Muscle of leg (tissue), 3 donors: ENCODE measurements at regions not wholly inside any gene's neighbourhood (a gene's known extent, or its start where the extent isn't known, plus 50 kb on each side); places are given as distances from the start of the nearest gene placed in this dataset.
"Not testable (repeated sequence)": the region's sequence is repeated elsewhere in the genome, so short reads cannot be mapped to it uniquely, and the experiment has no call there.

Source experiments
- DNase-seq: peaks from one replicate; pipeline ENCODE4 v3.0.0; 2013
- H3K27ac ChIP-seq: one replicate; pipeline ENCODE4 v1.5.1; 2013; ENCODE audit warnings: mild to moderate bottlenecking, low read length, control low read depth
- H3K27me3 ChIP-seq: one replicate; pipeline ENCODE4 v1.6.1; 2013; ENCODE audit warnings: low read length; ENCODE audit not compliant: control insufficient read depth, insufficient read depth
- H3K36me3 ChIP-seq: one replicate; pipeline ENCODE4 v1.6.1; 2013; ENCODE audit warnings: low read length; ENCODE audit not compliant: control insufficient read depth, insufficient read depth
- H3K4me1 ChIP-seq: one replicate; pipeline ENCODE4 v1.6.1; 2013; ENCODE audit warnings: low read length; ENCODE audit not compliant: control insufficient read depth, insufficient read depth
- H3K4me3 ChIP-seq: one replicate; pipeline ENCODE4 v1.5.1; 2013; ENCODE audit warnings: low read length, control low read depth
- H3K9me3 ChIP-seq: replicated peaks from 2 replicates; pipeline ENCODE4 v1.6.1; 2013; ENCODE audit warnings: low read depth, low read length; ENCODE audit not compliant: control insufficient read depth
- WGBS: methylation state at CpG from one replicate; pipeline ENCODE4 v1.1.5; 2013; ENCODE audit warnings: missing lambda C conversion rate; ENCODE audit not compliant: insufficient coverage; 5-methylcytosine and 5-hydroxymethylcytosine counted together

DNA sequence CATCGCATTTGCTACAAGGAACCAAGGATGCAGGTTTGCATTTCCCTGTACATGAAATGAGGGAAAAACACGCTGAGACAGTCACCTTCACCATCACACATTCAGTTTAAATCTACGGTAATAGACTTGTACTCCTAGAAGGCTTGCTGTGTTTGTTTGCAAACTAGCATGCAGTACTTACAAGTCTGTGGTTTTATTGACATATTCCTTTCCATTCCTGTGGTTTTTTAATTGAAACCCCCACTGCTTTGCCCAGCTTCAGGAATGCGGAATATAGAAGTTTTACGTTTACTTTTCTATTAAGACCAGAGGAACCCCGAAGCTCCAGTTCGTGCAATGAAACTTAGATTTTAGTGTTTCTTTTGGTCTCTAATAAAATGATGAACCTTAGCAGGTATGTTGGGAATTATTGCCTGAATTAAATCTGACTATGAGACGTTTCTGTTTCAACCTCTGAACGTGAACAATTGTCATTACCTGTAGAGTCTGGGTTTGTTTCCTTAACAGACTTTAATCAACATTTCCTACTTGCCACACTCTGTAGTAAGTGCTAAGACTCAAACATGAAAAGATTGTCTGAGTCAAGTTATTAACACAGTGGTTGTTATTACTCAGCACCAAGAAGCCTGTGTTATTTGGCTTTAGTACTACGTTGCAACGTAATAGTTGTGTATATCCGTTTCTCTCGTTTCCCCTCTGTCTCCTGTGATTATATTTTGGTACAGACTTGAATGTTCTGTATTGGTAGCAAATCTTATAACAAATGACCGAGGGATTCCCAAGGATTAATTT lies 793.3 kb upstream of the GOT2 start:
- no peaks in the 10 kb centered on the region for H3K9me3 ChIP-seq
- no peaks in the 10 kb centered on the region for H3K4me1 ChIP-seq
- no peak overlapping the region for H3K27ac ChIP-seq
- H3K36me3 ChIP-seq: no peaks in the 10 kb centered on the region
- no peaks in the 10 kb centered on the region for H3K27me3 ChIP-seq
- 40% methylated on average over 1 of the region's 14 CpGs for WGBS
- DNase-seq: no peak
- no peak overlapping the region for H3K4me3 ChIP-seq

DNA sequence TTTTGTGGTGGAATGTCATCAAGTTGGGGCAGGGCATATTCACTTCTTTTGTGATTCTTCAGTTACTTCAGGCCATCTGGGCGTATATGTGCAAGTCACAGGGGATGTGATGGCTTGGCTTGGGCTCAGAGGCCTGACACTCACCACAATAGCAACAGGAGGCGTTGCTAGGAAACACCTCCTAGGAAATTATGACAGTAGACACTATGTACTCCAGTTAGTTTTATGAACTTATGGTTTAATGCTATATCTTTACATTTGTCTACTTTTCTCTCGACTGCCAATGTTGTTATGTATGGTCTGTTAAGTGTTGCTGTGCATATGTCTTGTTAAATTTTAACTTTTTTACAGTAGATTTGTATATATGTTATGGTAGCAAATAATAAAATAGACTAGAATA lies 788.7 kb upstream of the GOT2 start:
- Histone ChIP-seq H3K4me3 (no peak overlapping the region), H3K27ac (no peak overlapping the region), H3K27me3 (no peaks in the 10 kb centered on the region), H3K36me3 (no peaks in the 10 kb centered on the region), H3K9me3 (no peaks in the 10 kb centered on the region), H3K4me1 (no peaks in the 10 kb centered on the region)
- peak; percentile 40 for DNase-seq
- no CpG with 5 or more reads among the region's 3 CpGs for WGBS

DNA sequence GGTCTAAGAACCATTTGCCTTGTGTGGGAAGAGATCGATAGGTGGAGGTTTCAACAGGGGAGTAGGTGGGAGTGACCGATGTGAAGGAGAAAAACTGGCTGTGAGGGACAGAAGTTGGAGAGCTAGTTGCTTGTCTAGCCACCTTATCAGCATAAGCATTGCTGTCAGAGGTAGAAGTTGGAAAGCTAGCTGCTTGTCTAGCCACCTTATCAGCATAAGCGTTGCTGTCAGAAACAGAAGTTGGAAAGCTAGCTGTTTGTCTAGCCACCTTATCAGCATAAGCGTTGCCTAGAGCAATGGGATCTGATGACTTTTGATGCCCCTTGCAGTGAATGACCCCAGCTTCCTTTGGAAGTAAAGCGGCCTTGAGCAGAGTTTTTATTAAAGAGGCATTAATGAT lies 784.6 kb upstream of the GOT2 start:
- not testable (repeated sequence) for H3K27ac ChIP-seq, H3K36me3 ChIP-seq, H3K4me3 ChIP-seq, H3K9me3 ChIP-seq, H3K27me3 ChIP-seq, DNase-seq, H3K4me1 ChIP-seq
- WGBS: 89% methylated on average over 4 of the region's 5 CpGs

DNA sequence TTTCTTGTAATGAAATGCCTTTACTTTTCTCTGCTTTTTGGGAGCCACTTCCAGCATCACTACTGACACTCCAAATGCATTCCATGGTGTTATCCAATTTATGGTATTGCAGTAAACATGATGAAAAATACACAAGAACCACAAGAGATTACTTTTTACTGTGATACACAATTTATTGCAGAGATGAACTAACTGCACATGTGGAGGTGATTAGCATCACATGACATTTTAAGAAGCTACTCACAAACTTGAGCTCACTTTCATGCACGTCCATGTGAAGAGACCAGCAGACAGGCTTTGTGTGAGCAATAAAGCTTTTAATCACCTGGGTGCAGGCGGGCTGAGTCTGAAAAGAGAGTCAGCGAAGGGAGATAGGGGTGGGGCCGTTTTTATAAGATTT lies 780.5 kb upstream of the GOT2 start:
- no CpG with 5 or more reads among the region's 4 CpGs for WGBS

DNA sequence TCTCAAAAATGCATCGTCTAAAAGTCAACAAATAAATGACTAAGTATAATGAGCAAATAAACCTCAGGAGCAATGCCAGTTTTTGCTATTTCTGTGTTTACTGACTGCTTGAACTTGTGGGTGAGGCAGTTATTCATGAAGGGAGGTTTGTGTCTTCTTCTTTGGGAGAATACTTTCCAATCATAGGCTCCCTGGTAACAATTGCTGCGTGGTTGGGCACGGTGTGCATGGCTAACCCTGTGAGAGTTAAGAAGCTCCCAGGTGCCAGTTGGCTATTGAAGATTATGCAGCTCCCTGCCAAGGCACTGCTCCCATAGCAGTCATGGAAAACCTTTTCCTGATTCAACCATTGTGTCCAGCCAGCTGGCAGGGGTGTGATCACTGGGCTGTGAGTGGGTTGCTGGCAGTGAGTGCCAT lies 775.9 kb upstream of the GOT2 start:
- peaks cover 5% of the 10 kb centered on the region for H3K9me3 ChIP-seq
- no peaks in the 10 kb centered on the region for H3K36me3 ChIP-seq
- no peak overlapping the region for H3K27ac ChIP-seq
- no peaks in the 10 kb centered on the region for H3K4me1 ChIP-seq
- H3K27me3 ChIP-seq: no peaks in the 10 kb centered on the region
- no peak overlapping the region for H3K4me3 ChIP-seq
- peak; percentile 28 for DNase-seq
- 80% methylated on average over 2 of the region's 3 CpGs for WGBS

More for the DNA sequence above, 780.5 kb upstream of the GOT2 start:
- Histone ChIP-seq H3K9me3 (peaks cover 5% of the 10 kb centered on the region), H3K27ac (no peak overlapping the region), H3K4me1 (no peaks in the 10 kb centered on the region), H3K4me3 (no peak overlapping the region), H3K27me3 (no peaks in the 10 kb centered on the region), H3K36me3 (no peaks in the 10 kb centered on the region)
- DNase-seq: no peak

DNA sequence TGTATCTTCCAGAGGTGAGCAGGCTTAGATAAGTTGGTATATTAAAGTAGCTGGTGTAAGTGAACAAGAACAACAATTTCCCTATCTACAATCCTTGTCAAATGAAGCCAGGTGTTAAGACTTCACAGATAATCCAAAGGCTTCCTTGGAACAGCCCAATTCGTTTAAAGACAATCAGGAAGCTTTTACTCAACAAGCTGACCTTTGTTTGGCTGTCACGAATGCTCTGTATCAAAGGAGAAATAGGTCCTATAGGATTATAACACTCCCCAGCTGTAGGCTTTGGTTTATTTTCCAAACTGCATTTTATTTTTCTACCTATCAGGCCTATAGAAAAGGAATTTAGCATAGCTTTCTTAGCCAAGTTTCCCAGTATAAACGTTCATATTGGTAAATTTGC lies 766.5 kb upstream of the GOT2 start:
- H3K4me1 ChIP-seq: no peaks in the 10 kb centered on the region
- no peak for DNase-seq
- no CpG with 5 or more reads among the region's 3 CpGs for WGBS
- H3K9me3 ChIP-seq: no peaks in the 10 kb centered on the region
- no peaks in the 10 kb centered on the region for H3K27me3 ChIP-seq
- H3K36me3 ChIP-seq: no peaks in the 10 kb centered on the region
- H3K4me3 ChIP-seq: no peak overlapping the region
- H3K27ac ChIP-seq: no peak overlapping the region

DNA sequence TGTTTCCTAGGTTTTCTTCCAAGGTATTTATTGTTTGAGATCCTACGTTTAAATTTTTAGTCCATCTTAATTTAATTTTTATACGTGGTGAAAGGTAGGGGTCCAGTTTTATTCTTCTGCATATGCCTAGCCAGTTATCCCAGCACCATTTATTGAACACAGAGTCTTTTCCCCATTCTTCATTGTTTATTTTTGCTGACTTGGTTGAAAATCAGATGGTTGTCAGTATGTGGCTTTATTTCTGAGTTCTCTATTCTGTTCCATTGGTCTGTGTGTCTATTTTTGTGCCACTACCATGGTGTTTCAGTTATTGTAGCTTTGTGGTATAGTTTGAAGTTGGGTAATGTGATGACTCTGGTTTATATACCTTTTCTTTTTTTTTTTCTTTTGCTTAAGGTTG lies 753.0 kb upstream of the GOT2 start:
- no CpG with 5 or more reads among the region's 2 CpGs for WGBS
- Histone ChIP-seq H3K27me3 (no peaks in the 10 kb centered on the region), H3K36me3 (no peaks in the 10 kb centered on the region), H3K9me3 (no peaks in the 10 kb centered on the region), H3K4me3 (no peak overlapping the region), H3K4me1 (no peaks in the 10 kb centered on the region), H3K27ac (no peak overlapping the region)
- no peak for DNase-seq

DNA sequence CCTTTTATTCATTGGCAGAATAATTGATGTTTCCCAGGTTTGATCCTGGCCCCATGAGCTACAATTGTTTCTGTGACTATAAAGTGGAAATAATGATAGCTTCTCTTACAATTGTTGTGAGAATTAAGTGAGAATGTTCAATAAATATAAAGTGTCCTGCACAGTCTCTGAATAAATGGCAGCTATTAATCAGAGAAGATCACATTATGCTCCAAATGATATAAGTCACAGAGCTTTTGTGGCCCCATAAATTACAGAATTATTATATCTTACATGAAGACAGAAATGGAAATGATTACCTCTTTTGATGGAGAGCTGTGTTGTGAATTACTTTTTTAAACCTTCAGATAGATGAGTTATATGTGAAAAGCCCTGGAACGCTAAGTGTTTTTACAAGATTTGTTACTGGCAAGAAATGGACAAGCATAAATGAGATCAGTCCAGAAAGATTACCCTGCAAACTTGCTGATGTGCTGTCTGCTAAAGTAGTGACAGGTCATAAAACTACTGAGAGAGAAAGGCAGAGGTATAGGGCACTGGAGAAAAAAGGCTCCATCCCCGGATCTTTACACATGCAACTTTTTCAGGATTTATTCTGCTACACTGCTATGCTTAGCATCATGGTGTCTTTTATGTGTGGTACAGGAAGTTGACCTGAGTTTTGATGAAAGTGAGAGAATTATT lies 750.9 kb upstream of the GOT2 start:
- no peaks in the 10 kb centered on the region for H3K36me3 ChIP-seq
- H3K27me3 ChIP-seq: no peaks in the 10 kb centered on the region
- H3K4me1 ChIP-seq: no peaks in the 10 kb centered on the region
- H3K4me3 ChIP-seq: no peak overlapping the region
- WGBS: 17% methylated on average over 1 of the region's 2 CpGs
- H3K27ac ChIP-seq: no peak overlapping the region
- no peak for DNase-seq
- H3K9me3 ChIP-seq: no peaks in the 10 kb centered on the region

DNA sequence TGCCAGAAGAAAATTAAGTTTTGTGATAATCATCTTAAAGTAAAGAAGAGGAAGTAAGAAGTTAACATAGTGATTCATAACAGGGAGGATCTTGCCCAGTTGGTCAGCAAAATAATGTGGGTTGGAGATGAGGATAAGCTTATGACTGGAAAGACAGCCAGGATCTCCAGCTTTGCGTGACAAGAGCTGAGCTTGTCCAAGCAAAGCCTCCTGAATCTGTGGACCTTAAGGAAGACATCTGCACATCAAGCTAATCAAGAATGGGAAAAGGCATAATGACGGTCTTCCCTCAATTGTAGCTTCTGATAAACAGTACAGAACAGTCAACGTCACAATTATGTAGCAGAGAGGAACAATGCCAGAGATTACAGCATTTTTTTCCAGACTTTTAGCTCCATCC lies 744.7 kb upstream of the GOT2 start:
- 83% methylated on average over 1 of the region's 3 CpGs for WGBS

DNA sequence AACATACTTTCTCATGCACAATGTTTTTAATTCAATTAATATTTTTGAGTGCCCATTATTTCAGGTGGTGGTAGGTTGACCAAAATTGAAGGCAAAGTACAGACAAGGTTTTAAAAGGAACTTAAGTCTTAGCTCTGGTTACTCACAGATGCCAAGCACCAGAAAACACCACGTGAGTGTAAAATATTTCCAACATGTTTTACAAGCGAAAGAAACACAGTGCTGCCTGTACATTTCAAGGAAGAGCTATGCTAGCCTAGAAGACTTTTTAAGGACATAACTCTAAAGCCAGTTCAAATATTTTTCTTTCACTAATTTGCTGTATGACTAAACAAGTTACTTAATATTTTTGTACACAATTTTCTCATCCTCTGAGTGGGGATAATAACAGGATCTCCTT lies 736.4 kb upstream of the GOT2 start:
- no peak overlapping the region for H3K4me3 ChIP-seq
- WGBS: no CpG with 5 or more reads among the region's 2 CpGs
- no peak overlapping the region for H3K27ac ChIP-seq
- H3K4me1 ChIP-seq: no peaks in the 10 kb centered on the region
- H3K27me3 ChIP-seq: no peaks in the 10 kb centered on the region
- DNase-seq: no peak
- H3K36me3 ChIP-seq: no peaks in the 10 kb centered on the region
- H3K9me3 ChIP-seq: no peaks in the 10 kb centered on the region

More for the DNA sequence above, 744.7 kb upstream of the GOT2 start:
- H3K4me1 ChIP-seq: no peaks in the 10 kb centered on the region
- no peaks in the 10 kb centered on the region for H3K27me3 ChIP-seq
- H3K4me3 ChIP-seq: no peak overlapping the region
- DNase-seq: no peak
- H3K9me3 ChIP-seq: no peaks in the 10 kb centered on the region
- no peaks in the 10 kb centered on the region for H3K36me3 ChIP-seq
- no peak overlapping the region for H3K27ac ChIP-seq
